ENCODE measurements at regions not wholly inside any gene's neighbourhood (a gene's known extent, or its start where the extent isn't known, plus 50 kb on each side); places are given as distances from the start of the nearest gene placed in this dataset.
"Not testable (repeated sequence)": the region's sequence is repeated elsewhere in the genome, so short reads cannot be mapped to it uniquely, and the experiment has no call there.

- no peak for TF ChIP-seq CTCF (IDR thresholded peaks at IDR 0.05)
- DNase-seq (ENCODE audit: low spot score), result no peak
- Mint-ChIP-seq H3K27ac (ENCODE audit: unreplicated experiment) (no peak overlapping the region), H3K9me3 (ENCODE audit: low read depth) (no peaks in the 10 kb centered on the region), H3K36me3 (ENCODE audit: low read depth) (no peaks in the 10 kb centered on the region), H3K4me3 (ENCODE audit: unreplicated experiment) (no peak overlapping the region), H3K27me3 (ENCODE audit: low read depth) (no peaks in the 10 kb centered on the region), H3K4me1 (ENCODE audit: low read depth) (peaks cover 24% of the 10 kb centered on the region)
These were observed 109.6 kb downstream of the SH2D1A start for GRCh38 chrX:124455966-124456365.

- H3K4me3 Mint-ChIP-seq (ENCODE audit: unreplicated experiment); H3K27me3 Mint-ChIP-seq (ENCODE audit: low read depth); H3K27ac Mint-ChIP-seq (ENCODE audit: unreplicated experiment); DNase-seq (ENCODE audit: low spot score); H3K9me3 Mint-ChIP-seq (ENCODE audit: low read depth); H3K36me3 Mint-ChIP-seq (ENCODE audit: low read depth): not testable (repeated sequence)
- peaks cover 26% of the 10 kb centered on the region for H3K4me1 Mint-ChIP-seq (ENCODE audit: low read depth)
These were observed 113.5 kb downstream of the SH2D1A start for GRCh38 chrX:124459851-124460250.

- Mint-ChIP-seq H3K4me1 (ENCODE audit: low read depth) (peaks cover 18% of the 10 kb centered on the region), H3K36me3 (ENCODE audit: low read depth) (no peaks in the 10 kb centered on the region), H3K4me3 (ENCODE audit: unreplicated experiment) (no peak overlapping the region), H3K9me3 (ENCODE audit: low read depth) (peaks cover 3% of the 10 kb centered on the region), H3K27ac (ENCODE audit: unreplicated experiment) (no peak overlapping the region), H3K27me3 (ENCODE audit: low read depth) (no peaks in the 10 kb centered on the region)
- no peak for TF ChIP-seq CTCF (IDR thresholded peaks at IDR 0.05)
- no peak for DNase-seq (ENCODE audit: low spot score)
These were observed 116.6 kb downstream of the SH2D1A start for GRCh38 chrX:124462931-124463330.

- Mint-ChIP-seq H3K27me3 (ENCODE audit: low read depth) (peaks cover 6% of the 10 kb centered on the region), H3K36me3 (ENCODE audit: low read depth) (no peaks in the 10 kb centered on the region), H3K4me3 (ENCODE audit: unreplicated experiment) (no peak overlapping the region), H3K9me3 (ENCODE audit: low read depth) (no peaks in the 10 kb centered on the region), H3K27ac (ENCODE audit: unreplicated experiment) (no peak overlapping the region), H3K4me1 (ENCODE audit: low read depth) (peaks cover 13% of the 10 kb centered on the region)
- no peak for DNase-seq (ENCODE audit: low spot score)
- TF ChIP-seq CTCF (IDR thresholded peaks at IDR 0.05), result no peak
These were observed 120.8 kb downstream of the SH2D1A start for GRCh38 chrX:124467202-124467601.

GRCh38 chrX:124475358-124475757, 129.0 kb downstream of the SH2D1A start:
- no peak overlapping the region for H3K27ac Mint-ChIP-seq (ENCODE audit: unreplicated experiment)
- no peaks in the 10 kb centered on the region for H3K4me1 Mint-ChIP-seq (ENCODE audit: low read depth)
- H3K4me3 Mint-ChIP-seq (ENCODE audit: unreplicated experiment), result no peak overlapping the region
- H3K36me3 Mint-ChIP-seq (ENCODE audit: low read depth), result no peaks in the 10 kb centered on the region
- peaks cover 15% of the 10 kb centered on the region for H3K27me3 Mint-ChIP-seq (ENCODE audit: low read depth)
- no peak for TF ChIP-seq CTCF (IDR thresholded peaks at IDR 0.05)
- H3K9me3 Mint-ChIP-seq (ENCODE audit: low read depth), result no peaks in the 10 kb centered on the region
- DNase-seq (ENCODE audit: low spot score), result no peak

- Mint-ChIP-seq H3K36me3 (ENCODE audit: low read depth) (no peaks in the 10 kb centered on the region), H3K4me3 (ENCODE audit: unreplicated experiment) (no peak overlapping the region), H3K27me3 (ENCODE audit: low read depth) (peaks cover 15% of the 10 kb centered on the region), H3K9me3 (ENCODE audit: low read depth) (no peaks in the 10 kb centered on the region), H3K4me1 (ENCODE audit: low read depth) (no peaks in the 10 kb centered on the region), H3K27ac (ENCODE audit: unreplicated experiment) (no peak overlapping the region)
- DNase-seq (ENCODE audit: low spot score), result no peak
- TF ChIP-seq CTCF (IDR thresholded peaks at IDR 0.05), result no peak
These were observed 130.2 kb downstream of the SH2D1A start for GRCh38 chrX:124476562-124476961.
